ENCODE measurements at regions not wholly inside any gene's neighbourhood (a gene's known extent, or its start where the extent isn't known, plus 50 kb on each side); places are given as distances from the start of the nearest gene placed in this dataset.

DNA sequence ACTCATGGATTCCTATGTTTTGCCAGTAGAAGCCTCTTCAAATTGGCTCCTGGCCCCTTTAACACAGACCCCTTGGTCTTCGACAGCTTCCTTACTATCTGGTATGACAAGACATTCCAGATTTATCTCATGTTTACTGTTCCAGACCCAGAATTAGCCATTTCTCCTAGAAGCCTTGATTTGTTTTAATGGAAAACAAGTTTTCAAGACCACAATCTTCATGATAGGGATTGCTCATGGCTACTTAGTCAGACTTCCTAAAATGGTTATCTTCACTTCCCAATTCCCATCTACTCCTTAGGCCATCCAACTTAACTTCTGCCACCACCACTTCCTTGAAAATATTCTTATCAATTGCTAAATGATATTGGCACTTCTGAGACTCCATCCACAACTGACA lies 63.2 kb downstream of the TTC32 start:
- TF ChIP-seq, protein P1, sequence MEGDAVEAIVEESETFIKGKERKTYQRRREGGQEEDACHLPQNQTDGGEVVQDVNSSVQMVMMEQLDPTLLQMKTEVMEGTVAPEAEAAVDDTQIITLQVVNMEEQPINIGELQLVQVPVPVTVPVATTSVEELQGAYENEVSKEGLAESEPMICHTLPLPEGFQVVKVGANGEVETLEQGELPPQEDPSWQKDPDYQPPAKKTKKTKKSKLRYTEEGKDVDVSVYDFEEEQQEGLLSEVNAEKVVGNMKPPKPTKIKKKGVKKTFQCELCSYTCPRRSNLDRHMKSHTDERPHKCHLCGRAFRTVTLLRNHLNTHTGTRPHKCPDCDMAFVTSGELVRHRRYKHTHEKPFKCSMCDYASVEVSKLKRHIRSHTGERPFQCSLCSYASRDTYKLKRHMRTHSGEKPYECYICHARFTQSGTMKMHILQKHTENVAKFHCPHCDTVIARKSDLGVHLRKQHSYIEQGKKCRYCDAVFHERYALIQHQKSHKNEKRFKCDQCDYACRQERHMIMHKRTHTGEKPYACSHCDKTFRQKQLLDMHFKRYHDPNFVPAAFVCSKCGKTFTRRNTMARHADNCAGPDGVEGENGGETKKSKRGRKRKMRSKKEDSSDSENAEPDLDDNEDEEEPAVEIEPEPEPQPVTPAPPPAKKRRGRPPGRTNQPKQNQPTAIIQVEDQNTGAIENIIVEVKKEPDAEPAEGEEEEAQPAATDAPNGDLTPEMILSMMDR (conservative IDR thresholded peaks at IDR 0.05) = no peak
- TF ChIP-seq ZFX (IDR thresholded peaks at IDR 0.05) = no peak
- no peak overlapping the region for H3K27ac ChIP-seq

DNA sequence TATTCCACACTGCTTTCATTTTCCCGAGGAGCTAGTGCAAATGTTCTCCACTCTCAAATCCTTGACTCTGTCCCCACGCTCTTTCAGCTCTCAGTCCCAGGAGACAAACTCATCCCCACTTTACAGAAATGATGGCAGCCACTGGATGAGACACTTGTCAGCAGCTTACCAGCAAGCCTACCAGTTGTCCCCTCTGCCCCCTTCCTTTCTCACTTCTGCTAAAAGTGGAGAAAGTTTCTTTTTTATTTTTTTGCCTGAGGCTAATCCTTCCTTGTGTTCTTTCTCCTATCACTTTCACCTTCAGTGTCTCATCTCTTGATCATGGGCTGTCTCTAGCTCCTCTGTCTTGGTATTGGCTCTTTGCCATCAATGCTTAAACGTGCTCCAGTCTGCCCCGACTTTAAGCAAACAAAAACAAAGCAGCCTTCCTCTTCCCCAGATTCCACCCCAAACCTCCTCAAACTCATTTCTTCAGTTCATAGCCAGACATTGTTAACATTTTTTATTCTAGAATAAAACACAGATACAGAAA lies 64.5 kb downstream of the TTC32 start:
- H3K27ac ChIP-seq = no peak overlapping the region
- TF ChIP-seq ZFX (IDR thresholded peaks at IDR 0.05) = no peak
- TF ChIP-seq, protein P1 (conservative IDR thresholded peaks at IDR 0.05) = no peak

- TF ChIP-seq, protein P1 (conservative IDR thresholded peaks at IDR 0.05) = no peak
- no peak for TF ChIP-seq ZFX (IDR thresholded peaks at IDR 0.05)
- peak overlapping the region; percentile 15; the same call in 1 of the 2 replicates for H3K27ac ChIP-seq
Measured at GRCh38 chr2:19835781-19836281, 66.0 kb downstream of the TTC32 start.

DNA sequence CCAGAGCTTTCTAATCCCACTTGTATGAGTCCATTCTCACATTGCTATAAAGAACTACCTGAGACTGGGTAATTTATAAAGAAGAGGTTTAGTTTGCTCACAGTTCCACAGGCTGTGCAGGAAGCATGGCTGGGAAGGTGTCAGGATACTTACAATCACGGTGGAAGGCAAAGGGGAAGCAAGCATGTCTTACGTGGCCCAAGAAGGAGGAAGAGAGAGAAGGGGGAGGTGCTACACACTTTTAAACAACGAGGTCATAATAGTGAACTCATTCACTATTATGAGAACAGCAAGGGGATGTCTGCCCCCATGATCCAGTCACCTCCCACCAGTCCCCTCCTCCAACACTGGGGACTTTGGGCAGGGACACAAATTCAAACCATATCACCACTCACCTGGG lies 67.8 kb downstream of the TTC32 start:
- H3K27ac ChIP-seq = no peak overlapping the region
- TF ChIP-seq, protein P1 (conservative IDR thresholded peaks at IDR 0.05) = no peak
- TF ChIP-seq ZFX (IDR thresholded peaks at IDR 0.05) = no peak

DNA sequence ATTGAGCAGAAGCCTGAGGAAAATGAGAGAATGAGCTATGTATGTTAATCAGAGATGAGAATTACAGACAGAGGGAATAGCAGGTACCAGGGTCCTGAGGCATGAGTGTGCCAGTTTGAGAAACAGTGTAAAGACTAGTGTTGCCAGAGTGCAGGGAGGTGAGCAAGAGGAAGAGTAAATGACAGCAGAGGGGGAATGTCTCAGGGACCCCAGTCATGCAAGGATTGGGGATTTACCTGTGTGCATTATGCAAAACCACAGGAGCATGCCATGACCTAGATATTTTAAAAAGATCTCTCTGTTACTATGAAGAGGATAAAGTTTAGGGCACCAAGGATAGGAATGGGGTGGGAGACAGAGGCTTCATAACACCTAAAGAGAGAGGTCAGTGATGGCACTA lies 72.1 kb downstream of the TTC32 start:
- no peak for TF ChIP-seq ZFX (IDR thresholded peaks at IDR 0.05)
- TF ChIP-seq, protein P1 (conservative IDR thresholded peaks at IDR 0.05) = no peak
- H3K27ac ChIP-seq = no peak overlapping the region

DNA sequence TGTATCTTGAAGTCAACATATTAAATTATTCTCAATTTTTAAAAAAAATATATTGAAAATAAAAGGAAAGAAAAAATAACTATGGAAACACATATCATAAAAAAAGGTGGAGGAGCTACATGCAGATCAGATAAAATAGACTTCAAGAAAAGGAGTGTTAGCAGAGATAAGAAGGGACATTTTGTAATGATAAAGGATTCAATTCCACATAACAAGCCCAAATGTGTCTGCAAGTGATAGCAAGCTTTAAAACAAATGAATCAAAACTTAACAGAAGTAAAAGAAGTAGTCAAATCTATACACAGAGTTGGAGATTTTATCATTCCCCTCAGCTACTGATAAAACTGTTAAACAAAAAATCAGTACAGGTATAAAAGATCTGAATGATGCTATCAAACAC lies 74.9 kb downstream of the TTC32 start:
- no peak overlapping the region for H3K27ac ChIP-seq
- TF ChIP-seq, protein P1 (conservative IDR thresholded peaks at IDR 0.05) = no peak
- no peak for TF ChIP-seq ZFX (IDR thresholded peaks at IDR 0.05)

DNA sequence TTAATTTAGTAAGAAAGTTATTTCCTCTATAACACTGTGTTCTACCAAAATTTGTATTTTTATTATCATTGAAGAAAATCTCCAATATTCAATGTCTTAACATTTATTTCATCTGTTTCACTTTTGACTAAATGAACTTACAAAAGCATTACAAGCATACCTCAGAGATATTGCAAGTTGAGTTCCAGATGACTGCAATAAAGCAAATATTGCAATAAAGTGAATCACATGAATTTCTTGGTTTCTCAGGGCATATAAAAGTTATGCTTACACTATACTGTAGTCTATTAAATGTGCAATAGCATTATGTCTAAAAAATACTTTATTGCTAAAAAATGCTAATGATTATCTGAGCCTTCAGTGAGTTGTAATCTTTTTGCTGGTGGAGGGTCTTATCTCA lies 78.3 kb downstream of the TTC32 start:
- no peak for TF ChIP-seq ZFX (IDR thresholded peaks at IDR 0.05)
- TF ChIP-seq, protein P1 (conservative IDR thresholded peaks at IDR 0.05) = no peak
- H3K27ac ChIP-seq = no peak overlapping the region

All from C4-2B (cell line).